ENCODE measurements at regions not wholly inside any gene's neighbourhood (a gene's known extent, or its start where the extent isn't known, plus 50 kb on each side); places are given as distances from the start of the nearest gene placed in this dataset.

GRCh38 chr9:91137391-91137790 is 224.3 kb downstream of the AUH start:
- ChIA-PET POLR2A (no interaction called here), CTCF (no interaction called here)
- Histone ChIP-seq H3K9ac (replicated peaks; ENCODE audit: extremely low read depth, insufficient read depth, low read length) (no peak overlapping the region), H3K27ac (ENCODE audit: insufficient read depth, low read depth, low read length) (no peak overlapping the region), H3K36me3 (ENCODE audit: control insufficient read depth in 2 of 2, extremely low read depth in 1 of 2, insufficient read depth in 2 of 2, low read length in 2 of 2) (no peaks in the 10 kb centered on the region), H3K4me3 (replicated peaks in 1 of 3; ENCODE audit: insufficient read depth in 1 of 3, low read depth in 1 of 3, low read length in 3 of 3) (no peak overlapping the region), H2AFZ (ENCODE audit: low read depth, low read length) (no peak overlapping the region), H3K27me3 (ENCODE audit: control insufficient read depth in 2 of 2, insufficient read depth in 2 of 2, low read length in 2 of 2) (peaks cover 0 to 2% of the 10 kb centered on the region in 2 experiments), H3K4me2 (ENCODE audit: insufficient read depth, low read length) (no peak overlapping the region), H3K9me1 (replicated peaks; ENCODE audit: control insufficient read depth, extremely low read depth, insufficient read depth, low read length) (no peaks in the 10 kb centered on the region), H3K79me2 (ENCODE audit: control insufficient read depth, insufficient read depth, low read length) (no peaks in the 10 kb centered on the region), H4K20me1 (replicated peaks; ENCODE audit: control insufficient read depth, extremely low read depth, insufficient read depth, low read length) (no peaks in the 10 kb centered on the region), H3K9me3 (replicated peaks; ENCODE audit: control insufficient read depth, insufficient read depth, low read length) (no peaks in the 10 kb centered on the region), H3K4me1 (ENCODE audit: control insufficient read depth, extremely low read depth, insufficient read depth, low read length) (no peaks in the 10 kb centered on the region)
- DNase-seq (ENCODE audit: low read depth, low spot score) = no peak
- intact Hi-C loops (cut with micrococcal nuclease) (no loop called here), dilution Hi-C loops (cut with MboI; ENCODE audit: extremely low pct_ligation_motif_present, low sequenced_read_pairs) (no loop called here)
- FAIRE-seq = no peak
- TF ChIP-seq EZH2 (IDR thresholded peaks at IDR 0.05; ENCODE audit: borderline replicate concordance, low read depth, low read length, severe bottlenecking) (no peak), GATA2 (IDR thresholded peaks at IDR 0.05; ENCODE audit: insufficient read depth, insufficient read length, low read depth, low read length) (no peak), FOS (IDR thresholded peaks at IDR 0.05; ENCODE audit: borderline replicate concordance, insufficient read depth, low read length) (no peak), MYC (IDR thresholded peaks at IDR 0.05; ENCODE audit: low read depth, low read length) (no peak), POLR2A (IDR thresholded peaks at IDR 0.05; ENCODE audit: low read depth, low read length) (no peak), JUN (IDR thresholded peaks at IDR 0.05; ENCODE audit: borderline replicate concordance, insufficient read depth, insufficient read length, low read depth) (no peak), POLR2AphosphoS5 (IDR thresholded peaks at IDR 0.05; ENCODE audit: insufficient read depth, low read depth, low read length) (no peak)
- TF ChIP-seq, protein P1, sequence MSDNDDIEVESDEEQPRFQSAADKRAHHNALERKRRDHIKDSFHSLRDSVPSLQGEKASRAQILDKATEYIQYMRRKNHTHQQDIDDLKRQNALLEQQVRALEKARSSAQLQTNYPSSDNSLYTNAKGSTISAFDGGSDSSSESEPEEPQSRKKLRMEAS (IDR thresholded peaks at IDR 0.05; ENCODE audit: insufficient read depth, insufficient read length) = no peak
- TF ChIP-seq, protein P2, sequence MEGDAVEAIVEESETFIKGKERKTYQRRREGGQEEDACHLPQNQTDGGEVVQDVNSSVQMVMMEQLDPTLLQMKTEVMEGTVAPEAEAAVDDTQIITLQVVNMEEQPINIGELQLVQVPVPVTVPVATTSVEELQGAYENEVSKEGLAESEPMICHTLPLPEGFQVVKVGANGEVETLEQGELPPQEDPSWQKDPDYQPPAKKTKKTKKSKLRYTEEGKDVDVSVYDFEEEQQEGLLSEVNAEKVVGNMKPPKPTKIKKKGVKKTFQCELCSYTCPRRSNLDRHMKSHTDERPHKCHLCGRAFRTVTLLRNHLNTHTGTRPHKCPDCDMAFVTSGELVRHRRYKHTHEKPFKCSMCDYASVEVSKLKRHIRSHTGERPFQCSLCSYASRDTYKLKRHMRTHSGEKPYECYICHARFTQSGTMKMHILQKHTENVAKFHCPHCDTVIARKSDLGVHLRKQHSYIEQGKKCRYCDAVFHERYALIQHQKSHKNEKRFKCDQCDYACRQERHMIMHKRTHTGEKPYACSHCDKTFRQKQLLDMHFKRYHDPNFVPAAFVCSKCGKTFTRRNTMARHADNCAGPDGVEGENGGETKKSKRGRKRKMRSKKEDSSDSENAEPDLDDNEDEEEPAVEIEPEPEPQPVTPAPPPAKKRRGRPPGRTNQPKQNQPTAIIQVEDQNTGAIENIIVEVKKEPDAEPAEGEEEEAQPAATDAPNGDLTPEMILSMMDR (IDR thresholded peaks at IDR 0.05; ENCODE audit: extremely low read depth in 1 of 2, insufficient read depth in 1 of 2, low read depth in 1 of 2, low read length in 2 of 2) = no peak
- no TSS peak for BruUV-seq (replicated peaks)
